Heart left ventricle (tissue), 16 donors: ENCODE measurements at regions not wholly inside any gene's neighbourhood (a gene's known extent, or its start where the extent isn't known, plus 50 kb on each side); places are given as distances from the start of the nearest gene placed in this dataset.
"Not testable (repeated sequence)": the region's sequence is repeated elsewhere in the genome, so short reads cannot be mapped to it uniquely, and the experiment has no call there.

Source experiments
- ATAC-seq, 4 donors: fragments of 200-7000 bp; cut with Tn5 transposase; one replicate each; pipeline ENCODE4 v1.9.1; 2020 to 2022; ENCODE audit warnings: moderate library complexity in 4 of 4, mild to moderate bottlenecking in 3 of 4, moderate number of reproducible peaks in 1 of 4
- DNase-seq, 5 donors: peaks; one replicate each; pipeline ENCODE4 v3.0.0-alpha.2; 2020
- H3K27ac ChIP-seq, 12 donors: fragments of 200-600 bp; sonication (generic) in 4 of 12; one replicate each; pipeline versions ENCODE4 v1.5.0 to v1.8.0; 2016 to 2022; ENCODE audit warnings: mild to moderate bottlenecking in 2 of 12
- H3K27me3 ChIP-seq, 9 donors: fragments of 200-600 bp; sonication (generic) in 2 of 9; one replicate each; pipeline versions ENCODE4 v1.5.1 to v1.8.0; 2016 to 2022; ENCODE audit warnings: mild to moderate bottlenecking in 3 of 9
- H3K36me3 ChIP-seq, 9 donors: fragments of 200-600 bp; sonication (generic) in 2 of 9; one replicate each; pipeline versions ENCODE4 v1.5.0 to v1.8.0; 2018 to 2022; ENCODE audit warnings: mild to moderate bottlenecking in 2 of 9
- H3K4me1 ChIP-seq, 12 donors: fragments of 200-600 bp; sonication (generic) in 4 of 12; one replicate each; pipeline versions ENCODE4 v1.5.0 to v1.8.0; 2016 to 2022; ENCODE audit warnings: mild to moderate bottlenecking in 3 of 12
- H3K4me3 ChIP-seq, 12 donors: fragments of 200-600 bp; sonication (generic) in 4 of 12; one replicate each; pipeline versions ENCODE4 v1.5.0 to v1.8.0; 2017 to 2022; ENCODE audit warnings: mild to moderate bottlenecking in 9 of 12, moderate library complexity in 4 of 12
- H3K9me3 ChIP-seq, 12 donors: fragments of 200-600 bp; sonication (generic) in 4 of 12; one replicate each; pipeline versions ENCODE4 v1.5.0 to v1.8.0; 2016 to 2022; ENCODE audit warnings: mild to moderate bottlenecking in 1 of 12
- POLR2A ChIP-seq, 2 donors: fragments of 450-650 bp; IDR thresholded peaks; one replicate each; pipeline ENCODE4 v1.6.1; 2017; ENCODE audit warnings: antibody characterized with exemption in 2 of 2, mild to moderate bottlenecking in 2 of 2, moderate library complexity in 2 of 2
- WGBS, 4 donors: extraction: QIAGEN DNeasy Blood & Tissue Kit in 2 of 4; methylation state at CpG; one replicate each; pipeline versions ENCODE4 v1.1.5 to v1.1.7; 2013 to 2018; 5-methylcytosine and 5-hydroxymethylcytosine counted together
- intact Hi-C, 10 donors: fragments of 100-400 bp; cut with DNase I; formaldehyde crosslinking; loops; one replicate each; pipeline versions ENCODE4 v1.11.1 to v1.14.2; 2022
- TF ChIP-seq, protein P1 (sequence below), 12 donors: fragments of 200-600 bp; sonication (generic) in 4 of 12; IDR thresholded peaks; one replicate each; pipeline versions ENCODE4 v1.5.0 to v1.8.0; 2018 to 2022; ENCODE audit warnings: antibody characterized with exemption in 12 of 12, mild to moderate bottlenecking in 5 of 12
- donor health status: ischemic (EF 13 %, LVEDD 7.1; RV severe dilation, severe dysfunction).
- donor health status: healthy with polysubstance abuse.
- donor health status: DM: no; HTN: yes; CAD: no.
- donor health status: DM: no; HTN: no; CAD: no.
- donor health status: ischemic (EF 25% LVEDD 6.9; RV normal size, moderate dysfunction).
- donor health status: ischemic (EF 25% LVEDD 5.7; RV mildly dilated, moderate dysfunction).
- donor health status: healthy.
- donor health status: DM: yes; HTN: yes; CAD: no.
- donor health status: ischemic (EF 35%, LVEDD 5.7; RV mildly dilated, moderate dysfunction).
- donor health status: nonischemic (EF 11% LVEDD 7.7; RV severe dilation, severe dysfunction).
- donor health status: DM: yes; HTN: yes; CAD: no.
- donor health status: PGD.
- donor health status: ischemic (EF 29% LVEDD 5.4; RV normal size, mild dysfunction).
- donor health status: nonischemic (EF 23%, LVEDD 6.1; RV moderate dilation, normal function).

DNA sequence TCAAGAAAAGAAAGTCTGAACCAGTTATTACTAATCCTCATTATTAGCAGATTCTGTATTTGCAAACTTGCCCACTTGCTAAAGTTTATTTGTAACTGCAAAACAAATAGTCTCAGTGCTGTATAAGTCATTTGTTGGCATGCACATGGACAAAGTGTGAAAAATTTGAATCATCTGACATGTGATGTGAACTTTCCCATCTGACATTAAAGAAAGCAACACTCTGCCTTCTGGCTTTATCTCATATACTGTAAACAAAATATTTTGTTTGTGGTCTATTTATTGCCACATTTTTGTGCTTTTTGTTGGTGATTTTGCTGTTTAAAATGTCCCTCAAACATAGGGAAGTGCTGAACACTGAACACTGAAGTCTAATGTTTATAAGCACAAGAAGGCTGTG, 513.8 kb downstream of the RPL10L start:
- Histone ChIP-seq H3K27me3 (no peaks in the 10 kb centered on the region), H3K36me3 (no peaks in the 10 kb centered on the region), H3K9me3 (no peaks in the 10 kb centered on the region), H3K27ac (no peak overlapping the region), H3K4me1 (no peaks in the 10 kb centered on the region), H3K4me3 (no peak overlapping the region)
- ATAC-seq = no peak
- DNase-seq = no peak
- intact Hi-C loops = no loop called here
- no peak for TF ChIP-seq POLR2A (IDR thresholded peaks at IDR 0.05)
- TF ChIP-seq, protein P1, sequence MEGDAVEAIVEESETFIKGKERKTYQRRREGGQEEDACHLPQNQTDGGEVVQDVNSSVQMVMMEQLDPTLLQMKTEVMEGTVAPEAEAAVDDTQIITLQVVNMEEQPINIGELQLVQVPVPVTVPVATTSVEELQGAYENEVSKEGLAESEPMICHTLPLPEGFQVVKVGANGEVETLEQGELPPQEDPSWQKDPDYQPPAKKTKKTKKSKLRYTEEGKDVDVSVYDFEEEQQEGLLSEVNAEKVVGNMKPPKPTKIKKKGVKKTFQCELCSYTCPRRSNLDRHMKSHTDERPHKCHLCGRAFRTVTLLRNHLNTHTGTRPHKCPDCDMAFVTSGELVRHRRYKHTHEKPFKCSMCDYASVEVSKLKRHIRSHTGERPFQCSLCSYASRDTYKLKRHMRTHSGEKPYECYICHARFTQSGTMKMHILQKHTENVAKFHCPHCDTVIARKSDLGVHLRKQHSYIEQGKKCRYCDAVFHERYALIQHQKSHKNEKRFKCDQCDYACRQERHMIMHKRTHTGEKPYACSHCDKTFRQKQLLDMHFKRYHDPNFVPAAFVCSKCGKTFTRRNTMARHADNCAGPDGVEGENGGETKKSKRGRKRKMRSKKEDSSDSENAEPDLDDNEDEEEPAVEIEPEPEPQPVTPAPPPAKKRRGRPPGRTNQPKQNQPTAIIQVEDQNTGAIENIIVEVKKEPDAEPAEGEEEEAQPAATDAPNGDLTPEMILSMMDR (IDR thresholded peaks at IDR 0.05) = no peak

DNA sequence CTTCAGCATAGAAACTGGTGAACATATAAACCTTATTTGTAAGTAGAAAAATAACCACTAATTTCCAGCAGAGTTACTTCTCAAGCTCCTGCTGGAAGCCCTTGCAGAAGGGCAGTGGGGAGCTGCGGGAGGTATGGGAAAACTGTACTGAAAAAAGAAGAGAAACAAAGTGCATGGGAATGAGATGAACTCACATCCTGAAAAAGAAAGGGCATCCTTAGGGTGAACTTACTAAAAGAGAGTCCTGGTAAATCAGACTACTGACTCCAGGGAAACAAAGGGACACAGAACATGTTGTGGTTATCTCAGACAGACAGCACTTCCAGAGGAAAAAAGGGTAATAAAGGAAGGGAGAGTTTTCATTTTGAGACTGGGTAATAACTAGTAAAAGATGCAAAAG, 515.1 kb downstream of the RPL10L start:
- Histone ChIP-seq H3K9me3 (no peaks in the 10 kb centered on the region), H3K27ac (no peak overlapping the region), H3K4me3 (no peak overlapping the region), H3K36me3 (no peaks in the 10 kb centered on the region), H3K4me1 (no peaks in the 10 kb centered on the region), H3K27me3 (no peaks in the 10 kb centered on the region)
- TF ChIP-seq, protein P1 (IDR thresholded peaks at IDR 0.05) = no peak
- TF ChIP-seq POLR2A (IDR thresholded peaks at IDR 0.05) = no peak
- intact Hi-C loops = no loop called here
- ATAC-seq = no peak
- no peak for DNase-seq
- 34 to 73% (median 52%) methylated on average over 1 of the region's 1 CpG for WGBS, 4 donors

DNA sequence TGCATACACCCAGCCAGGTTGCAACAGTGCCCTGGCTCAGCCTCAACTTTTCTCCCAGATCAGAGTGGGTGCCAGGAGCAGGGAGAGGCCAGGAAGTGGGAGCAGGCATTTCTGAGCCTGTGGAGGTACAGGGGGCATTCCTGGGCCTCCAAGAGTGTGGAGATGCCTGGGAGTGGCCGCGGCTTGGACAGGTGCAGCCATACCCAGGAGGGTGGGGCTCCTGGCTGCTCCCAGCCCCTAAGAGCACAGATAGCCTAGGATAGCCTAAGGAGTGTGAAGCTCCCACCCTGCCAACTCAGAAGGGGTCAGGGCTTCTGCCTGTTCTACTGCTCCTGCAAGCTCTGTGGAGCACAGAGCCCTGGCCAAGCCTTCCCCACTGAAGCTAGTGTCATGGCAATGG, 543.4 kb downstream of the RPL10L start:
- H3K9me3 ChIP-seq = peaks cover 0 to 28% (median 2%) of the 10 kb centered on the region in 12 donors
- intact Hi-C loops = no loop called here
- TF ChIP-seq, protein P1 (IDR thresholded peaks at IDR 0.05) = no peak
- no peak overlapping the region for H3K4me3 ChIP-seq
- WGBS, 4 donors = 86 to 100% (median 95%) methylated on average over 2 of the region's 2 CpGs
- H3K4me1 ChIP-seq = no peaks in the 10 kb centered on the region
- H3K27ac ChIP-seq = no peak overlapping the region
- no peaks in the 10 kb centered on the region for H3K36me3 ChIP-seq
- ATAC-seq (no peak), DNase-seq (no peak)
- H3K27me3 ChIP-seq = no peaks in the 10 kb centered on the region

DNA sequence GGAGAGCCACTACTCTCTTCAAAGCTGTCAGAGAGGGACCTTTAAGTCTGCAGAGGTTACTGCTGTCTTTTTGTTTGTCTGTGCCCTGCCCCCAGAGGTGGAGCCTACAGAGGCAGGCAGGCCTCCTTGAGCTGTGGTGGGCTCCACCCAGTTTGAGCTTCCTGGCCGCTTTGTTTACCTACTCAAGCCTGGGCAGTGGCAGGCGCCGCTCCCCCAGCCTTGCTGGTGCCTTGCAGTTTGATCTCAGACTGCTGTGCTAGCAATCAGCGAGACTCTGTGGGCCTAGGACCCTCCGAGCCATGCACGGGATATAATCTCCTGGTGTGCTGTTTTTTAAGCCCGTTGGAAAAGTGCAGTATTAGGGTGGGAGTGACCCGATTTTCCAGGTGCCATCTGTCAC, 550.7 kb downstream of the RPL10L start:
- H3K9me3 ChIP-seq = peaks cover 0 to 16% (median 0%) of the 10 kb centered on the region in 12 donors
- ATAC-seq, H3K36me3 ChIP-seq, intact Hi-C loops, H3K4me3 ChIP-seq, H3K27ac ChIP-seq, DNase-seq, H3K27me3 ChIP-seq, H3K4me1 ChIP-seq: not testable (repeated sequence)
- WGBS, 4 donors = 82 to 98% (median 86%) methylated on average over 6 to 8 of the region's 8 CpGs

DNA sequence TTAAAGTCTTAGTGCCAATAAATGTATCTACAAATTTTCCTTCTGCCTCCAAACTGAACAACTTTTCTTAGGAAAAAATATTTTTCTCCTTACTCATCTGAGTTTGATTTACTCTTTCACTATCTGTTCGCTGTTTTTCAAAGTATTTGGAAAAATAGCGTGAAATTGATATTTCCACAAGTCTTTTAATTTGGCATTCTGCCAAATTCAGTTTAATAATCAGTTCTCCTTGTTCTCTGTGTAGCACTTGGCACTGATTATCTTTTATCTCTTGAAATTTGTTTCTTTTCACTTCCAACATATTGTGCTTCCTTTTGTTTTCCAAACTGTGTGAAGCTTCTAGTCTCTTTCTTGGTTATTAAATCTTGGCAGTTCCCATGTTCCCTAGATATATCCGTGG, 559.8 kb downstream of the RPL10L start:
- Histone ChIP-seq H3K4me3 (no peak overlapping the region), H3K27ac (no peak overlapping the region), H3K4me1 (no peaks in the 10 kb centered on the region), H3K9me3 (peaks cover 0 to 12% (median 1%) of the 10 kb centered on the region in 12 donors), H3K27me3 (no peaks in the 10 kb centered on the region), H3K36me3 (no peaks in the 10 kb centered on the region)
- no peak for DNase-seq
- no peak for ATAC-seq
- WGBS, 4 donors = 54 to 64% (median 61%) methylated on average over 3 of the region's 3 CpGs
- TF ChIP-seq POLR2A (IDR thresholded peaks at IDR 0.05) = no peak
- intact Hi-C loops = no loop called here
